Uterus (tissue), 2 donors: ENCODE measurements at regions not wholly inside any gene's neighbourhood (a gene's known extent, or its start where the extent isn't known, plus 50 kb on each side); places are given as distances from the start of the nearest gene placed in this dataset.

Source experiments
- CTCF ChIP-seq, 4 experiments: fragments of 200-600 bp in 2 of 4; fragments of 450-650 bp in 2 of 4; sonication (generic) in 2 of 4; IDR thresholded peaks; one replicate each; pipeline ENCODE4 v1.5.1; 2016 to 2019; ENCODE audit warnings: antibody characterized with exemption in 4 of 4, mild to moderate bottlenecking in 2 of 4, moderate library complexity in 1 of 4
- POLR2A ChIP-seq, 2 donors: fragments of 450-650 bp; IDR thresholded peaks; one replicate each; pipeline ENCODE4 v1.6.1; 2016; ENCODE audit warnings: antibody characterized with exemption in 2 of 2, mild to moderate bottlenecking in 1 of 2, moderate library complexity in 1 of 2

- TF ChIP-seq CTCF (IDR thresholded peaks at IDR 0.05) (no peak), POLR2A (IDR thresholded peaks at IDR 0.05) (no peak)
Measured at GRCh38 chr4:123497340-123497739, 100.7 kb downstream of the SPRY1 start.
